ENCODE measurements at regions not wholly inside any gene's neighbourhood (a gene's known extent, or its start where the extent isn't known, plus 50 kb on each side); places are given as distances from the start of the nearest gene placed in this dataset.

DNA sequence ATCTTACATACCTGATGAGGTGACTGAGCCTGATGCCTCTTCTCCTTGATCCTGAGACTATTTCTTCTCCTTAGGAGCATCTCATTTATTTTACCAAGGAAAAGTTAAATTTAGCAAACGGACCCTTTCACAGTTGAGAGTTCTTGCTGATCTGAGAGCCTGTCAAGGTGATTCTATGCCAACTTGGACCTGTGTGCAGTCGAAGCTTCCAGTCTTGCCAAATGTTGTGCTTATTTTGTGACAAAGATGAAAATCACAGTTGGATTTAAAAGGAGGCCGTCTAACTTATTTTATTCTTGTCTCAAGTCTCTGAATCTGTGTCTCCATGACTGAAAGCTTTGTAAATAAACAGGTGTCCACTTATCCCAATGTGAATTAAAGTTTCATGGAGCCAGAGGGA lies 296.3 kb upstream of the EPHA3 start:
- TF ChIP-seq, protein P1, sequence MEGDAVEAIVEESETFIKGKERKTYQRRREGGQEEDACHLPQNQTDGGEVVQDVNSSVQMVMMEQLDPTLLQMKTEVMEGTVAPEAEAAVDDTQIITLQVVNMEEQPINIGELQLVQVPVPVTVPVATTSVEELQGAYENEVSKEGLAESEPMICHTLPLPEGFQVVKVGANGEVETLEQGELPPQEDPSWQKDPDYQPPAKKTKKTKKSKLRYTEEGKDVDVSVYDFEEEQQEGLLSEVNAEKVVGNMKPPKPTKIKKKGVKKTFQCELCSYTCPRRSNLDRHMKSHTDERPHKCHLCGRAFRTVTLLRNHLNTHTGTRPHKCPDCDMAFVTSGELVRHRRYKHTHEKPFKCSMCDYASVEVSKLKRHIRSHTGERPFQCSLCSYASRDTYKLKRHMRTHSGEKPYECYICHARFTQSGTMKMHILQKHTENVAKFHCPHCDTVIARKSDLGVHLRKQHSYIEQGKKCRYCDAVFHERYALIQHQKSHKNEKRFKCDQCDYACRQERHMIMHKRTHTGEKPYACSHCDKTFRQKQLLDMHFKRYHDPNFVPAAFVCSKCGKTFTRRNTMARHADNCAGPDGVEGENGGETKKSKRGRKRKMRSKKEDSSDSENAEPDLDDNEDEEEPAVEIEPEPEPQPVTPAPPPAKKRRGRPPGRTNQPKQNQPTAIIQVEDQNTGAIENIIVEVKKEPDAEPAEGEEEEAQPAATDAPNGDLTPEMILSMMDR (conservative IDR thresholded peaks at IDR 0.05; ENCODE audit: low read depth in 2 of 2), result no peak
- TF ChIP-seq POLR2AphosphoS5 (IDR thresholded peaks at IDR 0.05; ENCODE audit: low read depth), result no peak
- no peak for TF ChIP-seq CREB1 (CRISPR knock-in tag; IDR thresholded peaks at IDR 0.05; ENCODE audit: low read depth)
- TF ChIP-seq, protein P2, sequence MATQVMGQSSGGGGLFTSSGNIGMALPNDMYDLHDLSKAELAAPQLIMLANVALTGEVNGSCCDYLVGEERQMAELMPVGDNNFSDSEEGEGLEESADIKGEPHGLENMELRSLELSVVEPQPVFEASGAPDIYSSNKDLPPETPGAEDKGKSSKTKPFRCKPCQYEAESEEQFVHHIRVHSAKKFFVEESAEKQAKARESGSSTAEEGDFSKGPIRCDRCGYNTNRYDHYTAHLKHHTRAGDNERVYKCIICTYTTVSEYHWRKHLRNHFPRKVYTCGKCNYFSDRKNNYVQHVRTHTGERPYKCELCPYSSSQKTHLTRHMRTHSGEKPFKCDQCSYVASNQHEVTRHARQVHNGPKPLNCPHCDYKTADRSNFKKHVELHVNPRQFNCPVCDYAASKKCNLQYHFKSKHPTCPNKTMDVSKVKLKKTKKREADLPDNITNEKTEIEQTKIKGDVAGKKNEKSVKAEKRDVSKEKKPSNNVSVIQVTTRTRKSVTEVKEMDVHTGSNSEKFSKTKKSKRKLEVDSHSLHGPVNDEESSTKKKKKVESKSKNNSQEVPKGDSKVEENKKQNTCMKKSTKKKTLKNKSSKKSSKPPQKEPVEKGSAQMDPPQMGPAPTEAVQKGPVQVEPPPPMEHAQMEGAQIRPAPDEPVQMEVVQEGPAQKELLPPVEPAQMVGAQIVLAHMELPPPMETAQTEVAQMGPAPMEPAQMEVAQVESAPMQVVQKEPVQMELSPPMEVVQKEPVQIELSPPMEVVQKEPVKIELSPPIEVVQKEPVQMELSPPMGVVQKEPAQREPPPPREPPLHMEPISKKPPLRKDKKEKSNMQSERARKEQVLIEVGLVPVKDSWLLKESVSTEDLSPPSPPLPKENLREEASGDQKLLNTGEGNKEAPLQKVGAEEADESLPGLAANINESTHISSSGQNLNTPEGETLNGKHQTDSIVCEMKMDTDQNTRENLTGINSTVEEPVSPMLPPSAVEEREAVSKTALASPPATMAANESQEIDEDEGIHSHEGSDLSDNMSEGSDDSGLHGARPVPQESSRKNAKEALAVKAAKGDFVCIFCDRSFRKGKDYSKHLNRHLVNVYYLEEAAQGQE (IDR thresholded peaks at IDR 0.05; ENCODE audit: unreplicated experiment), result no peak
- TF ChIP-seq EZH2 (IDR thresholded peaks at IDR 0.05; ENCODE audit: low read depth, unreplicated experiment), result no peak
- no peak for TF ChIP-seq EZH2phosphoT487 (IDR thresholded peaks at IDR 0.05; ENCODE audit: unreplicated experiment)
- no peak for TF ChIP-seq STAT1 (IDR thresholded peaks at IDR 0.05; ENCODE audit: unreplicated experiment)
- TF ChIP-seq NANOG (IDR thresholded peaks at IDR 0.05; ENCODE audit: borderline replicate concordance), result no peak
- TF ChIP-seq, protein P3, sequence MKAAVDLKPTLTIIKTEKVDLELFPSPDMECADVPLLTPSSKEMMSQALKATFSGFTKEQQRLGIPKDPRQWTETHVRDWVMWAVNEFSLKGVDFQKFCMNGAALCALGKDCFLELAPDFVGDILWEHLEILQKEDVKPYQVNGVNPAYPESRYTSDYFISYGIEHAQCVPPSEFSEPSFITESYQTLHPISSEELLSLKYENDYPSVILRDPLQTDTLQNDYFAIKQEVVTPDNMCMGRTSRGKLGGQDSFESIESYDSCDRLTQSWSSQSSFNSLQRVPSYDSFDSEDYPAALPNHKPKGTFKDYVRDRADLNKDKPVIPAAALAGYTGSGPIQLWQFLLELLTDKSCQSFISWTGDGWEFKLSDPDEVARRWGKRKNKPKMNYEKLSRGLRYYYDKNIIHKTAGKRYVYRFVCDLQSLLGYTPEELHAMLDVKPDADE (IDR thresholded peaks at IDR 0.05), result no peak
- no peak for TF ChIP-seq JUNB (IDR thresholded peaks at IDR 0.05; ENCODE audit: unreplicated experiment)
- no peak for TF ChIP-seq ZNF331 (CRISPR knock-in tag; IDR thresholded peaks at IDR 0.05; ENCODE audit: low read depth)

Data from GM23338 (cell line).